HG03460 (cell line): ENCODE measurements at regions not wholly inside any gene's neighbourhood (a gene's known extent, or its start where the extent isn't known, plus 50 kb on each side); places are given as distances from the start of the nearest gene placed in this dataset.
"Not testable (repeated sequence)": the region's sequence is repeated elsewhere in the genome, so short reads cannot be mapped to it uniquely, and the experiment has no call there.

ENCODE experiments used
- ATAC-seq: cut with Tn5 transposase; IDR thresholded peaks from one replicate; pipeline ENCODE4 v1.9.1; 2021; ENCODE audit not compliant: unreplicated experiment

DNA sequence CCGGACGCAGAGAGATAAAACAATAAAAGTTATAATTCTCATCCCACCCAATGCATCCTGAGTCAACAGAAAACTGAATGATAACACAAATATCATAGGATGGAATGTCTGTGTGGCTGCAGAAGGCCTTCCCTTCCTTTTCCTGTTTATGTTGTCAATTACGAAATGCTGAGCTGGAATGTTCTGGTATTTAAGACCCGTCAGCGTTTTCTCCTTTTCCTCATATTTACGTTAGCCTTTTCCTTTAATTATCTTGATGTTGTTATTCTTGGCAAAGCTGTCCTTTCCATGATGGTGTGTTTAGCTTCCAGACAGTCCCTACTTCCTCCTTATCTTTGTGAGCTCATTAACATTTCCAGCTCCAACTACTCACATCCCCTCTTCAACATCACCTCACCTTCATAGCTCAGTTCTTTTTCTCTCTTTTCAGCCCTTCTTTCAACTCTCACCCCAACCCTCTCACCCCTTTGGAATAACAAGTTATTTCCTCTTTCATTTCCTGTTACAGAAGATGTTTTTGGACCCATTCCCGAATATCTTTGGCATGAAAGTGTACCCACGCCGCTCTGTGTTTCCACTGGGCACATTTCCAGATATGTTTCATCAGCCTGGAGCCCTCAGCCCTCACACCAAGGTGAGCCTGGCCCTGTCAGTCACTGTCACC lies 221.6 kb downstream of the NR2F1-AS1 start:
- ATAC-seq: no peak

GRCh38 chr5:93358176-93358575 lies 222.8 kb downstream of the NR2F1-AS1 start:
- no peak for ATAC-seq

DNA sequence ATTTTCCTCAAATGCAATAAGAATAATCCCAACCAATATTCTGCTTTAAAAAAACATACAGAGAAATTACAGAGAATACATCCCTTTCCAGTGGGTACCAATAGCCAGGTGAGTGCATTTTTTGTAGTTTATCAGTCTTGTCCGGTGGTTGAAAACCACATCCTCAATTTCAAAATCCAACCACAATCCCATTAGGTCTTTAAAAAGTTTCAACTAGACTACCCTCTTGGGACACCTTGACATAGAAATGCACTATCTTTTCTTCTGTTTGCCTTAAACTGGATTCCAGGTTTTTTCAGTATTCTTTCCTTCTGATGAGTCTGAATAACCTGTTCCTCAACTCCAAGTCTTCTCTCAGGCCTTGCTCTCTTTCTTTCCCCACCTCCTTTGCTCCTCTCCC lies 223.3 kb downstream of the NR2F1-AS1 start:
- ATAC-seq: no peak

DNA sequence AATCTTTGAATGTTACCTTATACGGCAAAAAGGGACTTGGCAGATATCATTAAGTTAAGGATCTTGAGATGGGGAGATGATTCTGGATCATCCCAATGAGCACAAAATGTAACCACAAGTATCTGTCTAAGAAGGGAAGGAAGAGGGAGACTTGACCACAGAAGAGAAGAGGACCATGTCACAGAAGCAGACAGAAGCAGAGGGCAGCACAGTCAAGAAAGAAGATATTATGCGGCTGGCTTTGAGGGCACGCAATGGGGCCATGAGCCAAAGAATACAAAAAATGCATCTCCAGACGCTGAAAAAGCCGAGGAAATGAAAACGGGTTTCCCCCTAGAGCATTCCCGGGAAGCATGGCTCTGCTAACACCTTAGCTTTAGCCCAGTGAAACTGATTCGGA lies 225.3 kb downstream of the NR2F1-AS1 start:
- no peak for ATAC-seq

GRCh38 chr5:93352186-93352585 lies 228.8 kb downstream of the NR2F1-AS1 start:
- ATAC-seq: no peak

DNA sequence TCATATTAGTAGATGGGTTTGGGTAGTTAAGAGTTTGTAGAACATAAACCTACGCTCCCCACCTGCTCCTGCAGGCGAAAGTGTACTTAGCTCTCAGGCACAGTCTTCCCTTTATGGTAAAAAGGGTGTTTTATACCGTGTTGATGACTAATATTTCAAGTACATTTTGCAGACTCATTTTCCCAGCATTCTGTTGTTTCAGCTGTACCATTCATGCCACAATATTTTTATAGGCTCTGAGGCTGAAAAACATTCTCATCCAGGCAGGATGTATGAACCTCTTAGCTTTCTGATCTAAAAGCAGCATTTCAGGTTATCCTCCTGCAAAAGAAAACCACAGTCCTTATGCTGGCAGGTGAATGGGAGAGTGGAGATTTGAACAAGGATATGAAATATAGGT lies 231.4 kb downstream of the NR2F1-AS1 start:
- no peak for ATAC-seq

DNA sequence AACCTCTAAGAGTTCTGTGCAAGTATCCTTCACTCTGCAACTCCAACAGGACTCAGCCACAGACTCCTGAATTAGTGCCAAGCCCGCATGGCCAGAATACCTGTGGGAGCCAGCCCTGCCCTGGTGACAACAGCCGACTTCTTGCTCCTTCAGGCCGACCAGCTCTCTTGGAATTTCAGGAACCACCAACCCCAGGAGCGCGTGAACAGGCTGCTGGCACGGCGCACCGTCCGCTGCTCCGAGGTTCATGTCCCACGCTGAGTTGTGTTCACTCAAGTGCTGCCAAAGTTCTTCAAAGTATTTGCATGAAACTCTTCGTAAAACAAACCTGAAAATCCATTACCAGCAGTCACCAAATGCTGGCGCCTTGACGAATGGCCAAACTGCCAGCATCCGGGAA lies 232.8 kb downstream of the NR2F1-AS1 start:
- ATAC-seq: no peak

DNA sequence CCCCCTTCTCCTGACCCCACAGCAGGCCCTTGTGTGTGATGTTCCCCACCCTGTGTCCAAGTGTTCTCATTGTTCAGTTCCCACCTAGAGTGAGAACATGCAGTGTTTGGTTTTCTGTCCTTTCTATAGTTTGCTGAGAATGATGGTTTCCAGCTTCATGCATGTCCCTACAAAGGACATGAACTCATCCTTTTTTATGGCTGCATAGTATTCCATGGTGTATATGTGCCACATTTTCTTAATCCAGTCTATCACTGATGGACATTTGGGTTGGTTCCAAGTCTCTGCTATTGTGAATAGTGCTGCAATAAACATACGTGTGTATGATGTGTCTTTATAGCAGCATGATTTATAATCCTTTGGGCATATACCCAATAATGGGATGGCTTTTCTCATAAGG lies 234.2 kb downstream of the NR2F1-AS1 start:
- ATAC-seq: not testable (repeated sequence)

DNA sequence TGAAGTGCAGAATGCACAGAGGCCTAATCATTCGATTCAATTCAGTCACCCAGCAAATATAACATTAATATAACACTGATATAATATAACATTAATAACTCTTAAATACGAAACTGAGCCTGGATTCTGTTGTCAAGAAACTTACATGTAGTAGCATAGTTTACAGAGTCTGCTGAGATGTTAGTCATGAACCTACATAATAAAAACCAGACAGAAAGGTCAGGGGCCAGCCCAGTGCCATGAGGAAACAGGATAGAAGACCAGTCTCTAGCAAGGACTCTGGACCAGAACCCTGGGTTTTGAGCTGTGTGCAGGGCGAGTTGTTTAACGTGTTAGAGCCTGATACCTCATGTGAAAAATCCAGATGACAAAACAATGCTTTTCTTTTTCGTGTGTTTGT lies 234.7 kb downstream of the NR2F1-AS1 start:
- ATAC-seq: no peak

GRCh38 chr5:93343570-93343969 lies 237.4 kb downstream of the NR2F1-AS1 start:
- ATAC-seq: no peak

- ATAC-seq: no peak
Measured at GRCh38 chr5:93342563-93343061, 238.4 kb downstream of the NR2F1-AS1 start.

DNA sequence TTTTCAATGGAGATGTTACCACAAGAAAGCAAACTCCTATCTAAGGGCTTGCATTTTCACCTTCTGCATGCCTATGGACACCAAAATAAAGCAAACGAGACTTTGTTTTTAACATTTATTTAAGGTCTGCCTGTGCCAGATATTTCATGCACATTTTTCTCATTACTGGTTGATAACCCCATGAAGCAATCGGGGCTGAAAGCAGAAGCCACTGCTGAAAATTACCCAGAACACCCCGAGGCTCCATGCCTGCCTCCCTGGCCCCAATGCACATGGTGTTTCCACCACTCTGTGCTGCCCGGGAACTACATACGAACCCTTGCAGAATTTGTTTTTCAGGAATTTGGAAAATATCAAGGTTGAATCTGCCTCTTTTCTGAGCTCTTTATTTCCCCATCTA lies 240.1 kb downstream of the NR2F1-AS1 start:
- no peak for ATAC-seq

DNA sequence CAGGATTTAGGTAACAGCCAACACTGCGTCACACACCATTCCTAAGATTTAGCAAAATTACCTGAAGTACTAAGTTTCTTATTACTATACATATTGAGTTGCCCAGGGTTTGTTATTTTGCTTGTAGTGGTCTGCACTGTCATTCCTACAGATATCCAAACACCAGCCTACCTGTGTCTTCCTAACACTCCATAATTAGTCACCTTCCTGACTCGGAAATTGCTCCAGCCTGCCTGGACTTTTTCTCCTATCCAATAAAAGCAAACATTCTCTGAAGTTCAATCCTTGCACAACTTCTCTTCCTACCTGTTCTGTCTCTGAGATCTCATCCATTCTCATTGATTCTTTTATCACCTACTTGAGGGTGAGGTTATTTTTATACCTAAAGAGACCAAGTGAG lies 243.9 kb downstream of the NR2F1-AS1 start:
- ATAC-seq: no peak

GRCh38 chr5:93336330-93337110 lies 244.5 kb downstream of the NR2F1-AS1 start:
- no peak for ATAC-seq

DNA sequence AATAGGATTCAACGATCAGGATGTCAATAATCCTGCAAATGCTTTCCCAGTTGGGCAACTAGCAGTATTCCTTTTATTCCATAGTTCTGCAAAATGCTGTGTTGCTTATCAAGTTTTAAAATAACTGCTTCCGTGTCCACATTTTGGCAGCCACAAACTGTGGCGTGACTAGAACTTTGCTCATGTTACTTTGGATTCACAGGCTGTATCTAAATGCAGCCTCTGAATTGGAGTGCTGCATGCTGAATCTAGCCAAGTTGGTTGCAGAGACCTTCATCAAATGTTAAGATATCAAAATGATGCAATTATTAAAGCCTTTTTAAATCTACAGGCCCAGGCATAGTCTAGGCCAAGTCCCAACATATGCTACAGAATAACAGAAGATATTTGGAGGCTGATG lies 249.2 kb downstream of the NR2F1-AS1 start:
- ATAC-seq: no peak

DNA sequence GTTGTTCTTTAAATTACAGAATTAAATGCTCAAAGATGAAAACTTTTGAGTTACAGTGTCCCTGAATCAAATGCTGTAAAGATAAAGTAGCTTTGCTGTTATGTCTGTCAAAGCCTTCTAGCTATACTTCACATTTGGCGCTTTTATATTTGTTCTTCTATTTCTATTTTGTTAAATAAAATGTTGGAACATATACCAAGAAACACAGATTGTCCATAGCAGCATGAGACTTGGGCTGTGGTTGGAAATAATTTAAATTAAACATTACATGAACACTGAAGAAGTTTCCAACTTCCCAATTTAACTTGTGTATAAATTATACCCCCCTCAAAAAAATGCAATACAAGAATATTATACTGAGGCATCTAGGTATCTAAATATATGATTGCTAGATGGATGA lies 249.8 kb downstream of the NR2F1-AS1 start:
- no peak for ATAC-seq

GRCh38 chr5:93330506-93330905 lies 250.5 kb downstream of the NR2F1-AS1 start:
- ATAC-seq: no peak

DNA sequence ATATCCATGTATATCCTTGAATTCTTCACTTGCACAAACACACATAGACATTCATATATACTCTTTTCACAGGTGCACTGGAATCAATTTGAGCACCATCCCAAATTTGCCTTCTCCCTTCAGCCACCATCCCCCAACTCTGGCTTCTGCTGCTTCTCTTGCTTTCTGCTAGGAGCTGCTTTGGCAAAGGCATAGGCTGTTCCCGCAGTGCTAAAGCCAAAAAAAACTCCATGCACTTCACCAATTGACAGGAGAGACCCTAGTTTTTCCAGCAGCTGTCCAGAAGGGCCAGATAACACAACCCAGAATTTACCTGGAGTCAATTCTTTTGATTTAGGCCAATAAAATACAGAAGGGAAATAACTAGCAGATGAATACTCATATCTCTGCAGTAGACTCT lies 251.3 kb downstream of the NR2F1-AS1 start:
- ATAC-seq: no peak

- no peak for ATAC-seq
Measured at GRCh38 chr5:93328833-93329232, 252.2 kb downstream of the NR2F1-AS1 start.

GRCh38 chr5:93327605-93328004 lies 253.4 kb downstream of the NR2F1-AS1 start:
- ATAC-seq: no peak

DNA sequence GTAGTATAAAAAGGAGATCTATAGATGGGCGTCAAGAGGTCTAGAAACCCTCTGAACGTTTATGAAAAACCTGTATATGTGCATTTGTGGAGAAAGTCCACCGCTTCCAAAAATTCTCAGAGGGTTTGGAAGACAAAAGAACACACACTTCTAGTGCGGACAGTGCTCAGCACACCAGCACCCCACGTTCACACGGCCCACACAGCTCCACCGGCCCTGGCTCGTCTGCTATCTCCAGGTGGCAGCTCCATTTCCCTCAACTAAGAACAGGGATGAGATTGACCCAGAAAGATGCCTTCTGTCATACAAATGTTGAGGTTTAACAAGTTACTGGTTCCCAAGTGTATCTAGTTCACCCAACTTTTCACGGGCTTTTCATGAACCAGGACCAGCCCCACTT lies 255.1 kb downstream of the NR2F1-AS1 start:
- ATAC-seq: no peak
